Mucosa of descending colon (tissue), 3 donors: ENCODE measurements at regions not wholly inside any gene's neighbourhood (a gene's known extent, or its start where the extent isn't known, plus 50 kb on each side); places are given as distances from the start of the nearest gene placed in this dataset.

Experiments used
- ATAC-seq: fragments of 200-7000 bp; cut with Tn5 transposase; one replicate; pipeline ENCODE4 v1.9.1; 2020; ENCODE audit warnings: mild to moderate bottlenecking, moderate library complexity
- DNase-seq, 3 donors: peaks; one replicate each; pipeline ENCODE4 v3.0.0-alpha.2; 2020
- H3K36me3 ChIP-seq: fragments of 200-600 bp; one replicate; pipeline ENCODE4 v1.8.0; 2021; ENCODE audit warnings: low read depth, mild to moderate bottlenecking
- H3K4me1 ChIP-seq: fragments of 200-600 bp; one replicate; pipeline ENCODE4 v1.8.0; 2021; ENCODE audit warnings: low read depth, mild to moderate bottlenecking
- H3K4me3 ChIP-seq: fragments of 200-600 bp; one replicate; pipeline ENCODE4 v1.8.0; 2021; ENCODE audit warnings: mild to moderate bottlenecking
- H3K9me3 ChIP-seq: fragments of 200-600 bp; one replicate; pipeline ENCODE4 v1.8.0; 2021; ENCODE audit warnings: mild to moderate bottlenecking
- intact Hi-C, 2 donors: fragments of 100-400 bp; cut with DNase I in 1 of 2; cut with micrococcal nuclease in 1 of 2; formaldehyde crosslinking; loops; one replicate each; pipeline versions ENCODE4 v1.11.0 to v1.11.1; 2022; cut with DNase I, micrococcal nuclease
- TF ChIP-seq, protein P1 (sequence below): fragments of 200-600 bp; IDR thresholded peaks from one replicate; pipeline ENCODE4 v1.8.0; 2022; ENCODE audit warnings: antibody characterized with exemption, mild to moderate bottlenecking
- donor health status: DM: no; HTN: no; CAD: no; lungs with moderate emphysema.
- donor health status: DM: no; HTN: no; CAD: no.
- donor health status: DM: no; HTN: yes; CAD: no.

DNA sequence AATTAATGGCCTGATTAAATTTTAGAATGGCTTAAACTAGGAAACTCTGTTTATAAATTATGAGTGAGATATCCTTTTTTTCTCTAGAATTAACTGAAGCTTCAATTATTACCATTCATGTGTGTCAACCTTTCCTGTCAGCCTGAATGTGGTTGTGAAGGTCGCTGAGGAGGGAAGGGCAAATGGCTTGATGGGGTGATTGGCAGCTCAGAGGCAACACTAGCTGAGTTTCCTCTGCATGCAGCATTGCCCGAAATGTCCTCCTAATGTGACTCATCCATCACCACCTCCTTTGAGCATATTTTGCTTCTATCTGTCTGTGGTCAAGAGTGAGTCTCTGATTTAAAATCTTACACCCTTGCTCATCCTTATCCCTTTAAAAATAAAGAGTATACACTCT is 281.9 kb downstream of the TENT4A start:
- ATAC-seq: no peak

DNA sequence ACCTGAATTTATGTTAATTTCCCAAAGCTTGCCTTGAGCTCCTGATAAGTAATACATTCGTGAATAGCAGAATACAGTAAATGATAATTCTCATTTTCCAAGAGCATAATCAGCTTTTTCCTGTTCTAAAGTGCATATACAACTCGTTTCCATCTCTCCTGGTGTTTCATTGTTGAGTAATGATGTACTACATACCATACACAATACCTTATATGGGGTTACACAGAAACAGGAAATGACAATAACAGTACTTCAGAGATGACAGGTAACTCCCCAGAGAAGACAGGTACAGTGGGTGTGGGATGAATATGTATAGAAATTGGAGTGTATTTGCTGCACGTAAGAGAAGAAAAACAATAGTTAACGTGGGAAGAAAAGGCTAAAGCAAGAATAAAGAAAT is 287.1 kb downstream of the TENT4A start:
- no peak overlapping the region for H3K4me3 ChIP-seq
- H3K9me3 ChIP-seq: peaks cover 5% of the 10 kb centered on the region
- no peaks in the 10 kb centered on the region for H3K4me1 ChIP-seq
- no peaks in the 10 kb centered on the region for H3K36me3 ChIP-seq
- TF ChIP-seq, protein P1, sequence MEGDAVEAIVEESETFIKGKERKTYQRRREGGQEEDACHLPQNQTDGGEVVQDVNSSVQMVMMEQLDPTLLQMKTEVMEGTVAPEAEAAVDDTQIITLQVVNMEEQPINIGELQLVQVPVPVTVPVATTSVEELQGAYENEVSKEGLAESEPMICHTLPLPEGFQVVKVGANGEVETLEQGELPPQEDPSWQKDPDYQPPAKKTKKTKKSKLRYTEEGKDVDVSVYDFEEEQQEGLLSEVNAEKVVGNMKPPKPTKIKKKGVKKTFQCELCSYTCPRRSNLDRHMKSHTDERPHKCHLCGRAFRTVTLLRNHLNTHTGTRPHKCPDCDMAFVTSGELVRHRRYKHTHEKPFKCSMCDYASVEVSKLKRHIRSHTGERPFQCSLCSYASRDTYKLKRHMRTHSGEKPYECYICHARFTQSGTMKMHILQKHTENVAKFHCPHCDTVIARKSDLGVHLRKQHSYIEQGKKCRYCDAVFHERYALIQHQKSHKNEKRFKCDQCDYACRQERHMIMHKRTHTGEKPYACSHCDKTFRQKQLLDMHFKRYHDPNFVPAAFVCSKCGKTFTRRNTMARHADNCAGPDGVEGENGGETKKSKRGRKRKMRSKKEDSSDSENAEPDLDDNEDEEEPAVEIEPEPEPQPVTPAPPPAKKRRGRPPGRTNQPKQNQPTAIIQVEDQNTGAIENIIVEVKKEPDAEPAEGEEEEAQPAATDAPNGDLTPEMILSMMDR: no peak
- intact Hi-C loops: no loop called here
- ATAC-seq (no peak), DNase-seq (no peak)

More for the DNA sequence above, 281.9 kb downstream of the TENT4A start:
- TF ChIP-seq, protein P1: no peak
- no peak overlapping the region for H3K4me3 ChIP-seq
- peaks cover 5% of the 10 kb centered on the region for H3K9me3 ChIP-seq
- intact Hi-C loops: no loop called here
- H3K4me1 ChIP-seq: no peaks in the 10 kb centered on the region
- no peak for DNase-seq
- H3K36me3 ChIP-seq: no peaks in the 10 kb centered on the region

DNA sequence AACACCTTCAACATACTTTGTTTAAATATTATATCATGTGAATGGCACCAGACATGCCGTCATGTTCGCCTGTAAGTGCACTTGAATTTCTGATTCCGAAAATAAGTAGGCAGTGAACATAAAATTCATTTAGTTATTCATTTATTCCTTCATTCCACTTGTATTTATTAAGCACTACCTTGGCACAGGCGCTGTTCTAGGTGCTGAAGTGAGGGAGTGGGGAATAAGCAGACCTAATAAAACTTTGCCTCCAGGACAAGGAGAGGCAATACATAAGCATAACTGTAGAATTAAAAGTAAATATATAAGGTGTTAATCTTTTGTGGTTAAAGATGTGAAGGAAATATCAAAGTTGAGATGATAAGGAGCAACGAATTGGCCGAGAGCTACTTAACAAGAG is 297.4 kb downstream of the TENT4A start:
- Histone ChIP-seq H3K36me3 (no peaks in the 10 kb centered on the region), H3K4me1 (no peaks in the 10 kb centered on the region), H3K9me3 (no peaks in the 10 kb centered on the region), H3K4me3 (no peak overlapping the region)
- TF ChIP-seq, protein P1: no peak
- intact Hi-C loops: no loop called here
- ATAC-seq (no peak), DNase-seq (no peak)

DNA sequence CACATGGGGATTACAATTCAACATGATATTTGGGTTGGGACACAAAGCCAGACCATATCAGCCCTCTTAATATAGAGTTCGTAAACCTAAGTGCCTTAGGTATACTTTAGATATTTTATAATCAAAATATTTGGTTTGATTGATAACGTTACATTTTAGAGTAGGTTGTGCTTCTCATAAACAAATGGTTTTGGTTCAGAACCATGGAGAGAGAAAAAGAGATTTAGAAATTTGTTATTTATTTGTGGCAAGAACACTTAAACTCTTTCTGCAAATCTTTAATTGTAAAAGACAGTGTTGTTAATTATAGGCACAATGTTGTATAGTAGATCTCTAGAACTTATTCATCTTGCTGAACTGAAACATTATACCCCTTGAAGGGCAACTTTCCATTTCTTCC is 298.8 kb downstream of the TENT4A start:
- no peaks in the 10 kb centered on the region for H3K9me3 ChIP-seq
- TF ChIP-seq, protein P1: no peak
- ATAC-seq (no peak), DNase-seq (no peak)
- no peaks in the 10 kb centered on the region for H3K4me1 ChIP-seq
- intact Hi-C loops: no loop called here
- no peak overlapping the region for H3K4me3 ChIP-seq
- no peaks in the 10 kb centered on the region for H3K36me3 ChIP-seq

DNA sequence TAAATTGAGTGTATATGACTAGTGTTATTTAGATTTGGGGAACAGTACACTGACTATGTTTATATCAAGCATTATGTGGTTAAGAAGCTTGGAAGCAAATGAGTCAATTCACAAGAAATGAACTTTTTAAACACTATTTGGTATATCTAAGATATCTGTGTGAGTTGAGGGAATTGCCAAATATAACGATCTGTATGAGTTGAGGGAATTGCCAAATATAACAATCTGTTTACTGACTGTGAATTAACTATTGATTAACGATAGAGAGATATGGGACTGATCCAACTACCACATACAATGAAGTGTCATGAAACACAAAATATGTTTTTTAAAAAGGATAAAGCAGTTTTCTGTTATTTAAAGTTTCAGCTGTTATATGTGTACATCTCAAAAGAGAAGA is 301.4 kb downstream of the TENT4A start:
- no peak for ATAC-seq
- no peaks in the 10 kb centered on the region for H3K36me3 ChIP-seq
- intact Hi-C loops: no loop called here
- H3K4me3 ChIP-seq: no peak overlapping the region
- H3K9me3 ChIP-seq: no peaks in the 10 kb centered on the region
- TF ChIP-seq, protein P1: no peak
- no peaks in the 10 kb centered on the region for H3K4me1 ChIP-seq
- no peak for DNase-seq

DNA sequence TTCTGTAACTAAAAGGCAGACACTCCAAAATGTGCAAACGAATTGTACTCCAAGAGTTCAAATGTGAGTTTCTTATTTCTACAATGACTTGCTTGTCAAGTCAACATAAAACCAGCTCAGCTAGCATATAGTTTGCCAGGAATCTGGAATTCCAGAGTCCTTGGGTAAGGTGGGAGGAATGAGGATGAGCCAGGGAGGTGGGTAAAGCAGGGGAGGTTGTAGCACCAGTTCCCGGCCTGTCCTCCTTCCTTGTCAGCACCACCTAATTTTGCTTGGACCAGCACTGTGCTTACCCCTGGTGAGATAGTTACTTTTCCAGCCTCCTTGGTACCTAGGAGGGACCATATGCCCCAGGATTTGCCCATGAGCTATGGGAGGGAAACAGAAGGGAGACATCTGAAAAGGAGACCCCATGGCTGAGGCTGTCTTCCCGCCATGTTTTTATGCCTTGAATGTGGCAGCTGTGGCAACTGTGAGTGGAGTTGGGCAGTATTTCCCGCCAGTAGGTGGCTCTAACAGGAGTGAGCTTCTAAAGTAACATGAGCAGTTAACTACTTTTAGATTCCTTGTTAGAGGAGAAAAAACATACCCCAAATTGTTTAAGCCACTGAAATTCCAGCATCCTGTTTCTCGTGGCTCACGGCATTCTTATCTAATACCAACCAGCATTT is 302.5 kb downstream of the TENT4A start:
- H3K36me3 ChIP-seq: no peaks in the 10 kb centered on the region
- TF ChIP-seq, protein P1: no peak
- intact Hi-C loops: no loop called here
- no peaks in the 10 kb centered on the region for H3K4me1 ChIP-seq
- H3K9me3 ChIP-seq: peaks cover under 1% of the 10 kb centered on the region
- no peak overlapping the region for H3K4me3 ChIP-seq
- ATAC-seq (no peak), DNase-seq (peak in 1 of 3 donors; percentile 9)
